ENCODE measurements at regions not wholly inside any gene's neighbourhood (a gene's known extent, or its start where the extent isn't known, plus 50 kb on each side); places are given as distances from the start of the nearest gene placed in this dataset.

- H2AK5ac ChIP-seq (ENCODE audit: low read depth, low read length), result no peak overlapping the region
- H4K8ac ChIP-seq (ENCODE audit: extremely low read depth, insufficient read depth, low read length), result no peak overlapping the region
- H3K79me1 ChIP-seq (ENCODE audit: low read depth, low read length), result no peaks in the 10 kb centered on the region
- no peaks in the 10 kb centered on the region for H3K23me2 ChIP-seq (ENCODE audit: low read depth, low read length)
- no peaks in the 10 kb centered on the region for H4K20me1 ChIP-seq (replicated peaks in 1 of 2; ENCODE audit: control insufficient read depth in 1 of 2, insufficient read depth in 2 of 2, low read length in 2 of 2)
- 90% methylated on average over 11 of the region's 11 CpGs; no CpG with 5 or more reads in 1 of the 2 experiments for WGBS, 2 experiments (ENCODE audit: extremely low coverage in 1 of 2, insufficient coverage in 1 of 2, insufficient read length in 1 of 2, insufficient replicate concordance in 2 of 2, low coverage in 1 of 2, low lambda C conversion rate in 2 of 2, missing lambda C conversion rate in 1 of 2)
- H3K79me2 ChIP-seq (ENCODE audit: control insufficient read depth in 1 of 2, insufficient read depth in 2 of 2, low read length in 2 of 2), result no peaks in the 10 kb centered on the region
- H2BK120ac ChIP-seq (replicated peaks; ENCODE audit: low read depth, low read length), result no peak overlapping the region
- TF ChIP-seq ATF3 (IDR thresholded peaks at IDR 0.05; ENCODE audit: insufficient read depth, low read depth, low read length) (no peak), SP1 (IDR thresholded peaks at IDR 0.05; ENCODE audit: low read depth, low read length) (no peak)
- DNase-seq (ENCODE audit: low read depth in 1 of 2, low spot score in 2 of 2) (no peak), FAIRE-seq (no peak)
- no peaks in the 10 kb centered on the region for H3K4me1 ChIP-seq (replicated peaks in 1 of 4; ENCODE audit: control insufficient read depth in 3 of 4, insufficient read depth in 4 of 4, low read length in 3 of 4)
- H3K27ac ChIP-seq (ENCODE audit: low read depth, low read length), result no peak overlapping the region
- H3K9ac ChIP-seq (replicated peaks in 1 of 4; ENCODE audit: extremely low read depth in 1 of 4, low read depth in 3 of 4, low read length in 3 of 4), result no peak overlapping the region
- H3K56ac ChIP-seq (replicated peaks; ENCODE audit: insufficient read length, low read depth, low read length), result no peak overlapping the region
- H2BK15ac ChIP-seq (ENCODE audit: low read length), result no peak overlapping the region
- no peak overlapping the region for H3K18ac ChIP-seq (ENCODE audit: extremely low read depth, low read length)
- H3K4me2 ChIP-seq (ENCODE audit: insufficient read depth in 1 of 2, low read depth in 2 of 2, low read length in 2 of 2), result no peak overlapping the region
- H3K27me3 ChIP-seq (replicated peaks in 1 of 4; ENCODE audit: control insufficient read depth in 3 of 4, extremely low read depth in 1 of 4, insufficient read depth in 3 of 4, low read length in 3 of 4), result no peaks in the 10 kb centered on the region; a peak in 1 of 7 replicates
- H3K4me3 ChIP-seq (ENCODE audit: extremely low read depth in 1 of 4, insufficient read depth in 2 of 4, low read depth in 3 of 4, low read length in 4 of 4), result no peak overlapping the region
- H2BK20ac ChIP-seq (ENCODE audit: low read length), result no peak overlapping the region
- no peak overlapping the region for H2BK12ac ChIP-seq (ENCODE audit: low read depth, low read length)
- H2AFZ ChIP-seq (ENCODE audit: low read length), result no peak overlapping the region
- no peak overlapping the region for H3K14ac ChIP-seq (ENCODE audit: insufficient read length)
- no peaks in the 10 kb centered on the region for H3K36me3 ChIP-seq (ENCODE audit: control insufficient read depth in 2 of 4, insufficient read depth in 4 of 4, low read length in 3 of 4)
- H4K91ac ChIP-seq (replicated peaks; ENCODE audit: insufficient read length, low read length), result no peak overlapping the region
- H3K4ac ChIP-seq (replicated peaks; ENCODE audit: insufficient read length, low read depth, low read length), result no peak overlapping the region
- CTCF ChIA-PET (ENCODE audit: partially characterized antibody), result interaction anchor here (1.1 kb wide), 1 partner anchor 8 kb away, joined by 3 read pairs; no protein-coding TSS in a partner anchor
- POLR2A ChIA-PET (ENCODE audit: partially characterized antibody), result no interaction called here
- H2BK5ac ChIP-seq (ENCODE audit: low read depth, low read length), result no peak overlapping the region
- H3K23ac ChIP-seq (ENCODE audit: insufficient read length), result no peak overlapping the region
- H3K9me3 ChIP-seq (ENCODE audit: insufficient read depth in 2 of 2, low read depth in 1 of 2, low read length in 1 of 2), result no peaks in the 10 kb centered on the region
- H4K5ac ChIP-seq (ENCODE audit: insufficient read length, low read depth, low read length), result no peak overlapping the region
These were observed 82.3 kb upstream of the CDKN3 start for GRCh38 chr14:54314365-54315104.
